Fibroblast of the conjunctiva (primary cell): ENCODE measurements at regions not wholly inside any gene's neighbourhood (a gene's known extent, or its start where the extent isn't known, plus 50 kb on each side); places are given as distances from the start of the nearest gene placed in this dataset.

Experiments used
- DNase-seq: peaks from one replicate; pipeline ENCODE4 v3.0.0-alpha.2; 2010; ENCODE audit warnings: low read depth

DNA sequence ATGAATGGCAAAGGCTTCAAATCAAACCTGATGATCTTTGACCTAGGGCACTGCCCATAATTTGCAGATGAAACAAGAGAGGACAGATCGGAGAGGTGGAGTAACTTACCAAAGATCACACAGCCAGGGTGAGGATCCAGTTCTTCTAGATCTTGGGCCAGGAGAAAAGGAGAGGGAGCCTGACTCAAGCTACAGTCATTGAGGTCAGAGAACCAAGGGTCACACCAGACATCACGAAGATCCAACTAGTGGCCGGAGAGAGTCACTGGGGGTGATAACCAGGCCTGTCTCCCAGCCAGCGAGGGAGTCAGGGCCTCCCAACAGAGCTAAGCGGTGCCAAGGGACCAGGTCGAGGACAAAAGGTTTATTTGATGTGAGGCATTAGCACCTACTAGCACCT, 115.0 kb downstream of the RIPK4 start:
- DNase-seq = no peak

DNA sequence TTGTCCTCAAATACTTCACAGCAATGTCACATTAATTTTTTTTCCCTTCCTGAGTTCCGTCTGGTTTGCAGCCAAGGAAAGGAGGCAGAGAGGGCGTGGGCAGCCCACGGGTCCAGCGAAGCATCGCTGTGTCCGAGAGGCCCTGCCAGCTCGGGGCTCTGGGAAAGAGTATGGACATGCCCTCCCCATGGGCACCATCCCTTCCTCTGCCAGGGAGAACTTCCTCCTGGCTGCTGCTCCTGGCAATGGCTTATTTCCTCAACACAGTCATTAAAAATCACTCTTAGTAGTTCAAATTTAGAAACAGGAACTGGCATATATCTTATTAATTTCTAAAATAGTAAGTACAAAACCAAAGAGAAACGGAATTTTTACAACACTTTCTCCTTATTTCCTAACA, 115.4 kb downstream of the RIPK4 start:
- DNase-seq = no peak

- no peak for DNase-seq
Measured at GRCh38 chr21:41650526-41651145, 116.2 kb downstream of the RIPK4 start.

DNA sequence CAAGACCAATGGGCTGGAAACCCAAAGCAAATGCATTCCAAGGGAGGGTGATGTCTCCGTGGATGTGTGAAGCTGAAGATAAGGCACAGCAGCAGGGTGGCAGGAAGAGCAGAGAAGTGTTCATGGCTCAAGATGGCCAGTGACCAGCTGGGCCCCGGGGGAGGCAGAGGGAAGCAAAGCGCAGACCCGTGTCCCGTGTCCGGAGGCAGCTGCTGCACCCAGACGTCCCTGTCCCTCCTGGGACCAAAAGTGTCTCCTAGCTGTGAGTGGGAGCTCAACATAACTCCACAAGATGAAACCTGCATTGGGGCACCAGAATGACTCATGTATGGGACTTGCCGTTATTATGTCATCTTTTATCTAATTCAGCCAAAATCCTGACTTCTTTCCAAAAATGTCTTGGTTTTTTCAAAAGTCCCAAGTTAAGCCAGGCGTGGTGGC, 118.2 kb downstream of the RIPK4 start:
- DNase-seq = no peak

DNA sequence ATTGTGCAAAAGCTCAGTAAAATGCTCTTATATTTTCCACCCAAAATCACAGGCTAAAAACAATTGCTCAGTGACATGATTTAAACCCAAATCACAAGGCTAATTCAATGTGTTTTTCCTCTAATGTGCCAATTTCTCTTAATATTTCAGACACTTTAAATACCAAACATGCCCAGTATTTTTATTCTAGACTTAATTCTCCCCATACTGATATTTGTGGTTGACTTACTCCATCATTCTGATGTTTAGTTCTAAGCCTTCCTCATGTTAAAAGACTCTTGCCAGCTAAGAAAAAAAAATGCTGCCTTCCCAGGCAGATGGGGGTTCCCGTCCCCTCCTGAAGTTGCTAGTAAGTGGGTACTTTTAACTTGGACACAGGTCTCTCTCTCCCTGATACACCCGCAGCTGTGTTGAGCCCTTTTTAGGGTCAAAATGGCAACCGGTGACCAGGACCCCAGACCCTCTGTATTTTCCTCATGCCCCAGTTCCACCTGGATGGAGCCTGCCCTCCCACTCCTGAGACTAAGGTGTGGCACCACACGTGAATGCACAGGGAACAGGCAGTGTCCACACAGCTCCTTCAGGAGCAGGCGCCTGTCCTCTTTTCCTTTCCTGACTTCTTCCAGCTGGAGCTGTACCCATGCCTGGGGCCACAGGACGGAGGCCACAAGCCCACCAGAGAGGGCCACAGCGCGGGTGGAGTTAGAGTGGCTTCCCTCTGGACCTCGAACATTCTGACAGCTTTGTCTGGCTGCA, 118.9 kb downstream of the RIPK4 start:
- DNase-seq = no peak

- DNase-seq = no peak
Measured at GRCh38 chr21:41643246-41643966, 123.4 kb downstream of the RIPK4 start.

DNA sequence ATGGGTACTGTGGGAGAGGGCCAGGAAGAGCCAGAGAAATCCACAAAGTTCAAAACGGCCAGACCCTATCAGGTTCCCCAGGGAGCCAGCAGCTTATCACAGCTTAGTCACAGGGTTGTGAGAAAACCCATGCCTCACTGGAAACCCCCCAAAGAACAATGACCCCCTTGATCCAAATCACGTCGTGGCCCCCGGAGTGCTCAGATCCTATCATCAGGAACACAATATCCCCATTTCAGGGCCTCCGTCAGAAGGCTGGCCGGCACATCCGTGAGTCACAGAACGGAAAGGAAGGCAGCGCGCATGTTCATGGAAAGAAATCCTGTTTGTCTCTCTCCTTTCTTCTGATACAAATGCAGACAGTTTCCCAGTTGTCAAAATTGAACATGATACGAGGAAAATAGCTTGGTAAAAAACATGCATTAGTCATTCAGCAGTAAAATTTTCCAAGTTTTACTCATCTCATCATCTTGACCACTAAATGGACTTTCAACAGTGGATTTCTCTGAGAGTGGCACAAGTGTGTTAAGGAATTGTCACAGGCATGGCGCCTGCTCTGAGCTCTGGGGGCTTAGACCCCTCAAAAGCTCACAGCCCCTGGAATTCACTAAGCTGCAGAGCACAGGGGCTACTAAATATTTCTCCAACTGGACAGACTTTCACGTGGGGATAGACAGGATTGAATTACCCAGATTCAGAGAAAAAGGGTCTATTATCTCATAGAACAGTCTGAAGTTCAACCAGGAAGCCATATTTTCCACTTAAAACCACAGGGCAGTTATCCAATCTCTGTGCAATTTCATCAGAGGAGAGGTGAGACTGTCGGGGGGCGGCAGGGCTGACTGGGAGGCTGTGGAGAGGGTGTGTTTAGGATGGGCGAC, 124.8 kb downstream of the RIPK4 start:
- DNase-seq = peak; percentile 60

DNA sequence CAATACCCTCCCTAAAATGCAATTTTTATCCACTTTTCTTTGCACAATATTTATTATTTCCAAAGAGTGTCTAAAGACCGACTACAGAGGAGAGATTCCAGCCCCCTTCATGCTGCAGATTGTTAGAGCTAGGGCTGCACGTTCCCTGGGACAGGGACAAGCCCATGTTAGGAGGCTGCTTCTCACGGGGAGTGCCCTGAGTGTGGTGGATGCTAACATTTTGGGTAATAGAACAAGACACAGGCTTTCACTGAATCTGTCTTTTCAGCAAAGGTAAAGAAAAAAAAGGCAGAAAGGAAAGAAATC, 125.4 kb downstream of the RIPK4 start:
- DNase-seq = no peak

- DNase-seq = no peak
Measured at GRCh38 chr21:41640748-41641509, 125.9 kb downstream of the RIPK4 start.

DNA sequence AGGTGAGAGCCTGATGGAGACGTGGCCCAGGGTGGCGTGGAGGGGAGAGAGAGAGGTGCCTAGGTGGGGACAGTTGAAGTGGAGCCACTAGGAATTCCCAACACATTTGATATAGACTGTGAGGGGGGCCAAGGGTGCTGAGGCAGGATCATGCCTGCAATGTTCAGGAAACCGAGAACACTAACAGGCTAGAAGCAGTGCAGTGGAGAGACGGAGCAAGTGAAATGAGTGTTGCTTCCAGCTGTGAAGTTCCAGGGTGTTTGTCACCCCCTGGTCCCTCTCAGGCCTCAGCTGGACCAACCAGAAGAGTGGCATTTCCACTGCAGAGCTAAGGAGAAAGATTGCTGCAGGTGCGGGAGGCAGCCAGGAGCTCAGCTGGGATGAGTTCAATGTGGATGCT, 127.1 kb downstream of the RIPK4 start:
- DNase-seq = no peak

GRCh38 chr21:41639336-41639735, 127.5 kb downstream of the RIPK4 start:
- DNase-seq = no peak

DNA sequence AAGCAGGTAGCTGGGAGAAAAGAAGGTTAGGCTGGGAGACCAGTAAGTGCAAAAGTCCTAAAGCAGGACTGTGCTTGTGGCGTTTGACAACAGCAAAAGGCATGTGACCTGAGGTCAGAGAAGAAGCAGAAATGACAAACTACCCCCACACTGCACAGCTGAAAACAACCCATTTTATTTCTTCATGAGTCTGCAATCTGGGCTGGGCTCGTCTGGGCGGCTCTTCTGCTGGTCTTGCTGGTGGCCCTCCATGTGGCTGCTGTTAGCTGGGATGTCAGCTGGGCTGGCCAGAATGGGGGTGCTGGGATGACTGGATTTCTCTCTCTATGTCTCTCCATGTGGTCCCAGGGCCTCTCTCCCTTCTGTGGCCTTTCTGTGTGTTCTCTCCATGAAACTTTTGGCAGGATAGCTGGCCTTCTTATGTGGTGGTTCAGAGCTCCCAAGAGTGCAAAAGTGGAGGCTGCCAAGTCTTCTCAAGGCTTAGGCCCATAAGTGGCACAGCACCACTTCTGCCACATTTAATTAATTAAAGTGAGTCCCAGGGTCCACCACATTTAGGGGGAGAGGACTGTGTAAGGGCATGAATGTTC, 128.6 kb downstream of the RIPK4 start:
- DNase-seq = no peak

DNA sequence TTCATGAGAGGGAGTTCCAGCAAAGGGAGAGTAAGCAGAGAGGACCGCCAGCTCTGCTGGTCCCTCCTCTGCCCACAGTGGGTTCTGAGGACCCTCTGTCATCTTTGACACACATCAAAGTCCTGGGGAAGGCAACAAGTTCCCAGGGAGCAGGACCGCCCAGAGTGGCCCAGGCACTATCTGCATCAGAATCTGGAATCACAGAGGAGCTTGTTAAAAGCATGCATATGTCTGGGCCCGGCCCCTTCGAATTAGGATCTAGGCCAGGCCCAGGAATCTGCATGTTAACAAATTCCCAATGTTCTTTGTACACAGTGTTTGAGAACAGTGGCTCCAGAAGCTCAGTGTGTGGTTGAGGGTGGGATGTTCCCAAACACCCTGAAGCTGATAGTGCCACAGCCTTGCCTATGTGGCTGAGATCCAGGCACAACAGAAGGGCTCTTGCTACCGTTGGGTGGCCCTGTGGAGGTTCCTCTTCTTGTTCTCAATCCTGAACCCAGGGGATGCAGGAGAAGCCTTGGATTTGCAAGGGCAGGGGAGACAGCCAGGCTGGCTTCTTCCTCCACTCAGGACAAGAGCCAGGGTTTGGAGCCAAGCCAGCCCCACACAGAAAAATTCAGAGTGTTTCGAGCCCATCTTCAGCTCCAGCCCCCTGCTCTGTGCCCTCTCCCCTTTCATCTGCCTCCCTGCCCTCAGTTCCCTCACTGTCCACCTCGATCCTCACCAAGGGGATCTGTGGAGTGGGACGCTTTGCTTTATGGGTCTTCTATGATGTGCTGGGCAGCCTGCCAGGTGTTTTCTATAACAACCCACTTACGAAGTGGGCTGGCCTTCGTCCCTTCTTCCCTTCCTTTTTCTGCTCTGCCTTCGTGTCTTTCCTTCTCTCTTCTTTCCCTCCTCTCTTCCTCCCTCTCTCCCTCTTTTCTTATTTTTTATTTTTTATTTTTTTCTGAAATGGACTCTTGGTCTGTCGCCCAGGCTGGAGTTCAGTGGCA, 129.0 kb upstream of the TMPRSS2 start:
- no peak for DNase-seq

GRCh38 chr21:41635874-41636273, 127.9 kb upstream of the TMPRSS2 start:
- no peak for DNase-seq

GRCh38 chr21:41634858-41635257, 126.9 kb upstream of the TMPRSS2 start:
- DNase-seq = no peak

- no peak for DNase-seq
Measured at GRCh38 chr21:41634211-41634694, 126.3 kb upstream of the TMPRSS2 start.

- DNase-seq = no peak
Measured at GRCh38 chr21:41633627-41634026, 125.7 kb upstream of the TMPRSS2 start.

GRCh38 chr21:41632748-41633475, 125.0 kb upstream of the TMPRSS2 start:
- DNase-seq = no peak
